ENCODE measurements at regions not wholly inside any gene's neighbourhood (a gene's known extent, or its start where the extent isn't known, plus 50 kb on each side); places are given as distances from the start of the nearest gene placed in this dataset.

- intact Hi-C loops (cut with DNase I; ENCODE audit: low total_unique reads) = loop anchor here (10.0 kb wide), 1 partner anchor 703 kb away; no protein-coding TSS in a partner anchor
- no peaks in the 10 kb centered on the region for H3K27me3 ChIP-seq (replicated peaks in 1 of 7)
- peaks cover 0 to 2% (median 0%) of the 10 kb centered on the region in 6 donors for H3K4me1 ChIP-seq
- TF ChIP-seq CTCF (IDR thresholded peaks at IDR 0.05 in 8 of 11, conservative IDR thresholded peaks at IDR 0.05 in 3 of 11) (no peak), POLR2A (IDR thresholded peaks at IDR 0.05) (no peak), POLR2AphosphoS5 (IDR thresholded peaks at IDR 0.05) (no peak)
- H3K4me3 ChIP-seq = no peak overlapping the region
- no peak for DNase-seq
- H3K36me3 ChIP-seq = no peaks in the 10 kb centered on the region
- no peak overlapping the region for H3K27ac ChIP-seq
- H3K9me3 ChIP-seq = no peaks in the 10 kb centered on the region
- 75 to 88% (median 81%) methylated on average over 1 of the region's 1 CpG for WGBS, 5 donors
Measured at GRCh38 chr3:117728226-117728625, 1018.6 kb downstream of the TUSC7 start.

- intact Hi-C loops (cut with DNase I; ENCODE audit: low total_unique reads) = no loop called here
- Histone ChIP-seq H3K27me3 (replicated peaks in 1 of 7) (no peaks in the 10 kb centered on the region), H3K4me1 (no peaks in the 10 kb centered on the region), H3K36me3 (no peaks in the 10 kb centered on the region), H3K4me3 (no peak overlapping the region), H3K27ac (no peak overlapping the region), H3K9me3 (no peaks in the 10 kb centered on the region)
- WGBS, 5 donors = 85 to 94% (median 91%) methylated on average over 3 of the region's 3 CpGs
- no peak for DNase-seq
- TF ChIP-seq POLR2A (IDR thresholded peaks at IDR 0.05) = no peak
- TF ChIP-seq POLR2AphosphoS5 (IDR thresholded peaks at IDR 0.05) = no peak
- TF ChIP-seq CTCF (IDR thresholded peaks at IDR 0.05 in 8 of 11, conservative IDR thresholded peaks at IDR 0.05 in 3 of 11) = no peak
Measured at GRCh38 chr3:117734496-117734895, 1024.9 kb downstream of the TUSC7 start.

GRCh38 chr3:117735481-117736101 is 1026.0 kb downstream of the TUSC7 start:
- H3K4me1 ChIP-seq = no peaks in the 10 kb centered on the region
- no peaks in the 10 kb centered on the region for H3K36me3 ChIP-seq
- intact Hi-C loops (cut with DNase I; ENCODE audit: low total_unique reads) = no loop called here
- no peaks in the 10 kb centered on the region for H3K27me3 ChIP-seq (replicated peaks in 1 of 7)
- WGBS, 5 donors = 68 to 77% (median 71%) methylated on average over 2 of the region's 2 CpGs
- H3K4me3 ChIP-seq = no peak overlapping the region
- no peak overlapping the region for H3K27ac ChIP-seq
- no peaks in the 10 kb centered on the region for H3K9me3 ChIP-seq
- TF ChIP-seq POLR2A (IDR thresholded peaks at IDR 0.05) = no peak
- TF ChIP-seq CTCF (IDR thresholded peaks at IDR 0.05 in 8 of 11, conservative IDR thresholded peaks at IDR 0.05 in 3 of 11) = no peak
- TF ChIP-seq POLR2AphosphoS5 (IDR thresholded peaks at IDR 0.05) = no peak
- DNase-seq = no peak

- H3K4me3 ChIP-seq = no peak overlapping the region
- H3K27me3 ChIP-seq (replicated peaks in 1 of 7) = no peaks in the 10 kb centered on the region
Measured at GRCh38 chr3:117736846-117737245, 1027.3 kb downstream of the TUSC7 start.

More at GRCh38 chr3:117736846-117737245, 1027.3 kb downstream of the TUSC7 start:
- no peak overlapping the region for H3K27ac ChIP-seq
- intact Hi-C loops (cut with DNase I; ENCODE audit: low total_unique reads) = no loop called here
- 69 to 83% (median 76%) methylated on average over 3 of the region's 3 CpGs for WGBS, 5 donors
- no peak for TF ChIP-seq POLR2A (IDR thresholded peaks at IDR 0.05)
- TF ChIP-seq POLR2AphosphoS5 (IDR thresholded peaks at IDR 0.05) = no peak
- no peak for TF ChIP-seq CTCF (IDR thresholded peaks at IDR 0.05 in 8 of 11, conservative IDR thresholded peaks at IDR 0.05 in 3 of 11)
- H3K9me3 ChIP-seq = no peaks in the 10 kb centered on the region
- H3K36me3 ChIP-seq = no peaks in the 10 kb centered on the region
- DNase-seq = no peak
- no peaks in the 10 kb centered on the region for H3K4me1 ChIP-seq

Data from spleen (tissue), 11 donors.